Spinal cord (tissue), 9 donors: ENCODE measurements at regions not wholly inside any gene's neighbourhood (a gene's known extent, or its start where the extent isn't known, plus 50 kb on each side); places are given as distances from the start of the nearest gene placed in this dataset.

Experiments
- DNase-seq, 6 donors: peaks; one replicate each; pipeline versions ENCODE4 v3.0.0 to v3.0.0-alpha.2; 2013 to 2015; ENCODE audit warnings: low spot score in 6 of 6, low read depth in 4 of 6
- H3K27ac ChIP-seq: one replicate; pipeline ENCODE4 v1.5.1; 2013; ENCODE audit warnings: low read depth, low read length, control low read depth
- H3K27me3 ChIP-seq: one replicate; pipeline ENCODE4 v1.6.1; 2013; ENCODE audit warnings: low read length; ENCODE audit not compliant: control insufficient read depth, insufficient read depth
- H3K36me3 ChIP-seq: one replicate; pipeline ENCODE4 v1.6.1; 2013; ENCODE audit warnings: low read length; ENCODE audit not compliant: control insufficient read depth, insufficient read depth
- H3K4me1 ChIP-seq: one replicate; pipeline ENCODE4 v1.6.1; 2013; ENCODE audit warnings: low read length; ENCODE audit not compliant: control insufficient read depth, insufficient read depth
- H3K4me3 ChIP-seq: one replicate; pipeline ENCODE4 v1.5.1; 2013; ENCODE audit warnings: low read depth, low read length, control low read depth
- H3K9me3 ChIP-seq: one replicate; pipeline ENCODE4 v1.6.1; 2013; ENCODE audit warnings: low read length; ENCODE audit not compliant: control insufficient read depth, insufficient read depth
- WGBS: methylation state at CpG from one replicate; pipeline ENCODE4 v1.1.5; 2013; ENCODE audit warnings: missing lambda C conversion rate; ENCODE audit not compliant: insufficient coverage; 5-methylcytosine and 5-hydroxymethylcytosine counted together
- donor health status: healthy.

- no peaks in the 10 kb centered on the region for H3K36me3 ChIP-seq
- 100% methylated on average over 1 of the region's 2 CpGs for WGBS
- peak in 1 of 6 donors; percentile 70 for DNase-seq
These were observed 415.1 kb downstream of the ADGRL2 start for GRCh38 chr1:82215853-82216175.

GRCh38 chr1:82215056-82215852, 414.5 kb downstream of the ADGRL2 start:
- no peak overlapping the region for H3K27ac ChIP-seq
- H3K9me3 ChIP-seq: no peaks in the 10 kb centered on the region
- no peaks in the 10 kb centered on the region for H3K36me3 ChIP-seq
- 51% methylated on average over 6 of the region's 11 CpGs for WGBS
- peak in 2 of 6 donors; percentile 30 to 75 for DNase-seq
- H3K4me3 ChIP-seq: no peak overlapping the region
- no peaks in the 10 kb centered on the region for H3K4me1 ChIP-seq
- no peaks in the 10 kb centered on the region for H3K27me3 ChIP-seq

More at GRCh38 chr1:82215853-82216175, 415.1 kb downstream of the ADGRL2 start:
- no peaks in the 10 kb centered on the region for H3K27me3 ChIP-seq
- H3K27ac ChIP-seq: no peak overlapping the region
- no peaks in the 10 kb centered on the region for H3K4me1 ChIP-seq
- H3K9me3 ChIP-seq: no peaks in the 10 kb centered on the region
- no peak overlapping the region for H3K4me3 ChIP-seq

- H3K4me3 ChIP-seq: no peak overlapping the region
- no peaks in the 10 kb centered on the region for H3K4me1 ChIP-seq
- no peaks in the 10 kb centered on the region for H3K27me3 ChIP-seq
- H3K9me3 ChIP-seq: no peaks in the 10 kb centered on the region
- peak in 1 of 6 donors; percentile 32 for DNase-seq
- H3K36me3 ChIP-seq: no peaks in the 10 kb centered on the region
- no peak overlapping the region for H3K27ac ChIP-seq
These were observed 413.9 kb downstream of the ADGRL2 start for GRCh38 chr1:82214606-82215005.

GRCh38 chr1:82197606-82198005, 396.9 kb downstream of the ADGRL2 start:
- Histone ChIP-seq H3K27ac (no peak overlapping the region), H3K4me1 (no peaks in the 10 kb centered on the region), H3K4me3 (no peak overlapping the region), H3K36me3 (no peaks in the 10 kb centered on the region), H3K27me3 (no peaks in the 10 kb centered on the region), H3K9me3 (no peaks in the 10 kb centered on the region)
- peak in 2 of 6 donors; percentile 55 to 74 for DNase-seq
- WGBS: 40% methylated on average over 1 of the region's 3 CpGs

GRCh38 chr1:82195245-82195644, 394.5 kb downstream of the ADGRL2 start:
- Histone ChIP-seq H3K27ac (no peak overlapping the region), H3K36me3 (no peaks in the 10 kb centered on the region), H3K4me1 (no peaks in the 10 kb centered on the region), H3K27me3 (no peaks in the 10 kb centered on the region), H3K9me3 (no peaks in the 10 kb centered on the region), H3K4me3 (no peak overlapping the region)
- WGBS: 100% methylated on average over 3 of the region's 3 CpGs
- DNase-seq: no peak

GRCh38 chr1:82185084-82185483, 384.4 kb downstream of the ADGRL2 start:
- WGBS: 64% methylated on average over 1 of the region's 3 CpGs
- Histone ChIP-seq H3K27me3 (no peaks in the 10 kb centered on the region), H3K36me3 (no peaks in the 10 kb centered on the region), H3K4me1 (no peaks in the 10 kb centered on the region), H3K27ac (no peak overlapping the region), H3K9me3 (no peaks in the 10 kb centered on the region), H3K4me3 (no peak overlapping the region)
- no peak for DNase-seq

- no peaks in the 10 kb centered on the region for H3K9me3 ChIP-seq
- H3K36me3 ChIP-seq: no peaks in the 10 kb centered on the region
- H3K4me1 ChIP-seq: no peaks in the 10 kb centered on the region
- peak in 1 of 6 donors; percentile 75 for DNase-seq
- no peak overlapping the region for H3K4me3 ChIP-seq
- no CpG with 5 or more reads among the region's 1 CpG for WGBS
- no peaks in the 10 kb centered on the region for H3K27me3 ChIP-seq
- no peak overlapping the region for H3K27ac ChIP-seq
These were observed 381.1 kb downstream of the ADGRL2 start for GRCh38 chr1:82181846-82182245.

GRCh38 chr1:82179131-82179530, 378.4 kb downstream of the ADGRL2 start:
- Histone ChIP-seq H3K4me3 (no peak overlapping the region), H3K27me3 (no peaks in the 10 kb centered on the region), H3K27ac (no peak overlapping the region), H3K36me3 (no peaks in the 10 kb centered on the region), H3K9me3 (no peaks in the 10 kb centered on the region), H3K4me1 (no peaks in the 10 kb centered on the region)
- DNase-seq: no peak

GRCh38 chr1:82177192-82177591, 376.5 kb downstream of the ADGRL2 start:
- 40% methylated on average over 1 of the region's 1 CpG for WGBS
- no peaks in the 10 kb centered on the region for H3K9me3 ChIP-seq
- H3K4me1 ChIP-seq: no peaks in the 10 kb centered on the region
- H3K36me3 ChIP-seq: no peaks in the 10 kb centered on the region
- H3K27ac ChIP-seq: no peak overlapping the region
- no peak for DNase-seq
- H3K4me3 ChIP-seq: no peak overlapping the region
- no peaks in the 10 kb centered on the region for H3K27me3 ChIP-seq

- Histone ChIP-seq H3K4me3 (no peak overlapping the region), H3K36me3 (no peaks in the 10 kb centered on the region), H3K27me3 (no peaks in the 10 kb centered on the region), H3K4me1 (no peaks in the 10 kb centered on the region), H3K27ac (no peak overlapping the region), H3K9me3 (no peaks in the 10 kb centered on the region)
- no CpG with 5 or more reads among the region's 2 CpGs for WGBS
- DNase-seq: no peak
These were observed 371.2 kb downstream of the ADGRL2 start for GRCh38 chr1:82171955-82172354.
